ENCODE measurements at regions not wholly inside any gene's neighbourhood (a gene's known extent, or its start where the extent isn't known, plus 50 kb on each side); places are given as distances from the start of the nearest gene placed in this dataset.
A peak's percentile ranks its signal among the peaks of the same experiment; 100 is the strongest.

DNA sequence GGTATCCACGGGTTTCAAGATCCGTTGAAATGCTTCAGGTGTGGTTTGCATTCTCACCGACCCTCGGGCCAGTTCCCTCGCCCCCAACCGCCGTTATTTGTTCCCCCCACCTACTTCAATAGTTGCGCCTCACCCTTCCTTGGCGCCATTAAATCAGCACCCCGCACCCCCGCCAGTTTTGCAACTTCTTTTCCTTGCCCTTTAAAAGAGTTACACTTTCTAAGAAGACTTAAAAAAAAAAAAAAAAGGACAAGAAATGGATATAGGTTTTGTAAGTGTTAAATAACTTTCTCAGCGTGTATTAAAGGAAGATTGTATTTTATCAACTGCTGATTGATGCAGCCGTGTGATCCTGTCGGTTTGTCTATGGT is 87.2 kb downstream of the NR2F2 start:
- Mint-ChIP-seq H3K4me1 (ENCODE audit: low read depth, unreplicated experiment) (peaks cover 72% of the 10 kb centered on the region), H3K36me3 (ENCODE audit: insufficient read depth, unreplicated experiment) (peaks cover 37% of the 10 kb centered on the region), H3K4me3 (ENCODE audit: low read depth, unreplicated experiment) (peak overlapping the region; percentile 70), H3K9me3 (ENCODE audit: low read depth, unreplicated experiment) (no peaks in the 10 kb centered on the region), H3K27me3 (ENCODE audit: unreplicated experiment) (no peaks in the 10 kb centered on the region), H3K27ac (ENCODE audit: unreplicated experiment) (peak overlapping the region; percentile 78)
- CTCF ChIA-PET: interaction anchor here (1.3 to 2.3 kb wide), 3 partner anchors 11 to 91 kb away, joined by 3 to 8 read pairs (median 4); no protein-coding TSS in a partner anchor
- intact Hi-C loops (cut with micrococcal nuclease; ENCODE audit: unreplicated experiment): loop anchor here (2.0 to 5.0 kb wide), 6 partner anchors 59 to 473 kb away; no protein-coding TSS in a partner anchor
- DNase-seq: no peak
- no TSS peak for BruUV-seq (replicated peaks)
- TF ChIP-seq, protein P1, sequence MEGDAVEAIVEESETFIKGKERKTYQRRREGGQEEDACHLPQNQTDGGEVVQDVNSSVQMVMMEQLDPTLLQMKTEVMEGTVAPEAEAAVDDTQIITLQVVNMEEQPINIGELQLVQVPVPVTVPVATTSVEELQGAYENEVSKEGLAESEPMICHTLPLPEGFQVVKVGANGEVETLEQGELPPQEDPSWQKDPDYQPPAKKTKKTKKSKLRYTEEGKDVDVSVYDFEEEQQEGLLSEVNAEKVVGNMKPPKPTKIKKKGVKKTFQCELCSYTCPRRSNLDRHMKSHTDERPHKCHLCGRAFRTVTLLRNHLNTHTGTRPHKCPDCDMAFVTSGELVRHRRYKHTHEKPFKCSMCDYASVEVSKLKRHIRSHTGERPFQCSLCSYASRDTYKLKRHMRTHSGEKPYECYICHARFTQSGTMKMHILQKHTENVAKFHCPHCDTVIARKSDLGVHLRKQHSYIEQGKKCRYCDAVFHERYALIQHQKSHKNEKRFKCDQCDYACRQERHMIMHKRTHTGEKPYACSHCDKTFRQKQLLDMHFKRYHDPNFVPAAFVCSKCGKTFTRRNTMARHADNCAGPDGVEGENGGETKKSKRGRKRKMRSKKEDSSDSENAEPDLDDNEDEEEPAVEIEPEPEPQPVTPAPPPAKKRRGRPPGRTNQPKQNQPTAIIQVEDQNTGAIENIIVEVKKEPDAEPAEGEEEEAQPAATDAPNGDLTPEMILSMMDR (IDR thresholded peaks at IDR 0.05; ENCODE audit: unreplicated experiment): no peak

DNA sequence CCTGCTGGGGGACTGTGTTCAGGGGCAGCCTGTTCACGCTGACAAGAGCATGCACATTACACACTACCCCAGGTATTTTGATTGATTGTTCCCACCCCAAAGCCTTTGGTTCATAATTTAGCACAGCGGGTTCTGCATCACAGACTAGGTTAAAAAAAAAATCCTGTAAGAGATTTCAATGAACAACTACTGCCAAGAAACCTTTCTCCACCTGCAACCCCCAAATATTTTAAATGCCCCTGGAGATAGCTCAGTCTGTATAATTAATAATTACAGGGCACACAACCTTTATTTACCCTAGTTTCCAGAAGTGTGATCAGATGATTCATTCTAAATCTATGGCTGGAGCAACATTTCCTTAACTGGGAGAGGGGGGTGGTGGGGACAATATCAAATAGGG is 87.6 kb downstream of the NR2F2 start:
- H3K4me3 Mint-ChIP-seq (ENCODE audit: low read depth, unreplicated experiment): peak overlapping the region; percentile 70
- H3K9me3 Mint-ChIP-seq (ENCODE audit: low read depth, unreplicated experiment): no peaks in the 10 kb centered on the region
- no TSS peak for BruUV-seq (replicated peaks)
- TF ChIP-seq, protein P1 (IDR thresholded peaks at IDR 0.05; ENCODE audit: unreplicated experiment): no peak
- peaks cover 37% of the 10 kb centered on the region for H3K36me3 Mint-ChIP-seq (ENCODE audit: insufficient read depth, unreplicated experiment)
- intact Hi-C loops (cut with micrococcal nuclease; ENCODE audit: unreplicated experiment): loop anchor here (2.0 to 5.0 kb wide), 6 partner anchors 59 to 473 kb away; no protein-coding TSS in a partner anchor
- H3K27me3 Mint-ChIP-seq (ENCODE audit: unreplicated experiment): no peaks in the 10 kb centered on the region
- CTCF ChIA-PET: interaction anchor here (1.3 to 2.3 kb wide), 2 partner anchors 11 to 17 kb away, joined by 3 to 8 read pairs; no protein-coding TSS in a partner anchor
- DNase-seq: peak; percentile 49
- H3K4me1 Mint-ChIP-seq (ENCODE audit: low read depth, unreplicated experiment): peaks cover 72% of the 10 kb centered on the region
- peak overlapping the region; percentile 78 for H3K27ac Mint-ChIP-seq (ENCODE audit: unreplicated experiment)

GRCh38 chr15:96421178-96421601 is 90.7 kb downstream of the NR2F2 start:
- peaks cover 33% of the 10 kb centered on the region for H3K36me3 Mint-ChIP-seq (ENCODE audit: insufficient read depth, unreplicated experiment)
- no peaks in the 10 kb centered on the region for H3K9me3 Mint-ChIP-seq (ENCODE audit: low read depth, unreplicated experiment)
- intact Hi-C loops (cut with micrococcal nuclease; ENCODE audit: unreplicated experiment): loop anchor here (5.0 kb wide), 1 partner anchor 36 kb away; no protein-coding TSS in a partner anchor
- TF ChIP-seq, protein P1 (IDR thresholded peaks at IDR 0.05; ENCODE audit: unreplicated experiment): no peak
- BruUV-seq (replicated peaks): no TSS peak
- no peaks in the 10 kb centered on the region for H3K27me3 Mint-ChIP-seq (ENCODE audit: unreplicated experiment)
- H3K4me3 Mint-ChIP-seq (ENCODE audit: low read depth, unreplicated experiment): peak overlapping the region; percentile 78
- H3K27ac Mint-ChIP-seq (ENCODE audit: unreplicated experiment): peak overlapping the region; percentile 87
- DNase-seq: peak; percentile 52
- H3K4me1 Mint-ChIP-seq (ENCODE audit: low read depth, unreplicated experiment): peaks cover 53% of the 10 kb centered on the region
- CTCF ChIA-PET: interaction anchor here (0.5 to 1.4 kb wide), 5 partner anchors 17 to 527 kb away, joined by 3 to 4 read pairs (median 3); no protein-coding TSS in a partner anchor

- no peak for DNase-seq
- CTCF ChIA-PET: interaction anchor here (1.1 to 1.4 kb wide), 2 partner anchors 24 to 143 kb away, joined by 3 read pairs; no protein-coding TSS in a partner anchor
- Mint-ChIP-seq H3K27me3 (ENCODE audit: unreplicated experiment) (no peaks in the 10 kb centered on the region), H3K4me3 (ENCODE audit: low read depth, unreplicated experiment) (no peak overlapping the region), H3K4me1 (ENCODE audit: low read depth, unreplicated experiment) (peaks cover 51% of the 10 kb centered on the region), H3K27ac (ENCODE audit: unreplicated experiment) (no peak overlapping the region), H3K36me3 (ENCODE audit: insufficient read depth, unreplicated experiment) (peaks cover 23% of the 10 kb centered on the region), H3K9me3 (ENCODE audit: low read depth, unreplicated experiment) (no peaks in the 10 kb centered on the region)
- intact Hi-C loops (cut with micrococcal nuclease; ENCODE audit: unreplicated experiment): loop anchor here (5.0 kb wide), 1 partner anchor 35 kb away; no protein-coding TSS in a partner anchor
- TF ChIP-seq, protein P1 (IDR thresholded peaks at IDR 0.05; ENCODE audit: unreplicated experiment): no peak
- BruUV-seq (replicated peaks): no TSS peak
Observed at GRCh38 chr15:96422125-96422524, 91.6 kb downstream of the NR2F2 start.

Data from Calu3 (cell line).